Gastrocnemius medialis (tissue), 4 donors: ENCODE measurements at regions not wholly inside any gene's neighbourhood (a gene's known extent, or its start where the extent isn't known, plus 50 kb on each side); places are given as distances from the start of the nearest gene placed in this dataset.

ENCODE experiments used
- POLR2A ChIP-seq, 2 donors: fragments of 450-650 bp; IDR thresholded peaks; one replicate each; pipeline ENCODE4 v1.6.1; 2017; ENCODE audit warnings: antibody characterized with exemption in 2 of 2, mild to moderate bottlenecking in 2 of 2, moderate library complexity in 2 of 2
- TF ChIP-seq, protein P1 (sequence below), 5 experiments: fragments of 450-650 bp in 3 of 5; fragments of 200-600 bp in 2 of 5; sonication (generic) in 2 of 5; IDR thresholded peaks in 4 of 5; conservative IDR thresholded peaks in 1 of 5; 1 replicate in 4 of 5; 2 replicates in 1 of 5; pipeline ENCODE4 v1.5.1; 2016 to 2019; ENCODE audit warnings: antibody characterized with exemption in 5 of 5, mild to moderate bottlenecking in 3 of 5, moderate library complexity in 3 of 5

DNA sequence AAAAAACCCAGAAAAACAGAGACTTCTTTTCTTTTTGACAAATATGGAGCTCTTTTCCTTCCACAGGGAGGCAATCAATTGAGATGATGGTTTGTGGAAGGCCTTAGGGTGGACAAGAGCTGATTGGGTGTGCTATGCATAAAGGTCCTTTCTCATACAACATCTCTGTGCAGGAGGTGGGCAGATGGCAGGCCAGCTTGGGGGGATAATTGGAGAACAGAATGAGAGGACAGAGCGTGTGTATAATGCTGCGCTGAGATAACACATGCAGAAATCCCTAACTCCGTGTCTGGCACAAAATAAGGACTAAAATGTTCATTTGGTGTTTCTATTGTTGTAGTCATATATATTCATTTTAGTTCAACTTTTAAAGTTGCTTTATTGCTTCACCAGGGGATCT is 159.0 kb upstream of the MEF2C start:
- TF ChIP-seq, protein P1, sequence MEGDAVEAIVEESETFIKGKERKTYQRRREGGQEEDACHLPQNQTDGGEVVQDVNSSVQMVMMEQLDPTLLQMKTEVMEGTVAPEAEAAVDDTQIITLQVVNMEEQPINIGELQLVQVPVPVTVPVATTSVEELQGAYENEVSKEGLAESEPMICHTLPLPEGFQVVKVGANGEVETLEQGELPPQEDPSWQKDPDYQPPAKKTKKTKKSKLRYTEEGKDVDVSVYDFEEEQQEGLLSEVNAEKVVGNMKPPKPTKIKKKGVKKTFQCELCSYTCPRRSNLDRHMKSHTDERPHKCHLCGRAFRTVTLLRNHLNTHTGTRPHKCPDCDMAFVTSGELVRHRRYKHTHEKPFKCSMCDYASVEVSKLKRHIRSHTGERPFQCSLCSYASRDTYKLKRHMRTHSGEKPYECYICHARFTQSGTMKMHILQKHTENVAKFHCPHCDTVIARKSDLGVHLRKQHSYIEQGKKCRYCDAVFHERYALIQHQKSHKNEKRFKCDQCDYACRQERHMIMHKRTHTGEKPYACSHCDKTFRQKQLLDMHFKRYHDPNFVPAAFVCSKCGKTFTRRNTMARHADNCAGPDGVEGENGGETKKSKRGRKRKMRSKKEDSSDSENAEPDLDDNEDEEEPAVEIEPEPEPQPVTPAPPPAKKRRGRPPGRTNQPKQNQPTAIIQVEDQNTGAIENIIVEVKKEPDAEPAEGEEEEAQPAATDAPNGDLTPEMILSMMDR (IDR thresholded peaks at IDR 0.05 in 4 of 5, conservative IDR thresholded peaks at IDR 0.05 in 1 of 5): no peak
- TF ChIP-seq POLR2A (IDR thresholded peaks at IDR 0.05): no peak
